Erythroblast (primary cell): ENCODE measurements at regions not wholly inside any gene's neighbourhood (a gene's known extent, or its start where the extent isn't known, plus 50 kb on each side); places are given as distances from the start of the nearest gene placed in this dataset.

Experiments
- GATA1 ChIP-seq: IDR thresholded peaks from 2 replicates; pipeline ENCODE4 v1.6.1; 2011; ENCODE audit warnings: low read depth, mild to moderate bottlenecking, control low read depth, low read length, moderate library complexity
- POLR2A ChIP-seq: IDR thresholded peaks from 2 replicates; pipeline ENCODE4 v1.6.1; 2011; ENCODE audit warnings: mild to moderate bottlenecking, low read length

DNA sequence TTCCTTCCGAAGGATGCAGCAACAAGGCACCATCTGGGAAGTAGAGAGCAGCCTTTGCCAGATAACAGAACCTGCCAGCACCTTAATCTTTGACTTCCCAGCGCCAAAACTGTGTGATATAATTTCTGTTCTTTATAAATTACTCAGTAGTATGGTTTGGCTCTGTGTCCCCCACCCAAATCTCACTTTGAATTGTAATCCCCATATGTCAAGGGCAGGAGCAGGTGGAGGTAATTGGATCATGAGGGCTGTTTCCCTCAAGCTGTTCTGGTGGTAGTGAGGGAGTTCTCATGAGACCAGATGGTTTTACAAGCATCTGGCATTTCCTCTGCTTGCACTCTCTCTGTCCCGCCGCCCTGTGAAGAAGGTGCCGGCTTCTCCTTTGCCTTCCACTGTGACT is 899.9 kb downstream of the TRIB2 start:
- TF ChIP-seq POLR2A (no peak), GATA1 (no peak)
